RWPE2 (cell line): ENCODE measurements at regions not wholly inside any gene's neighbourhood (a gene's known extent, or its start where the extent isn't known, plus 50 kb on each side); places are given as distances from the start of the nearest gene placed in this dataset.
A peak's percentile ranks its signal among the peaks of the same experiment; 100 is the strongest.

Experiments used
- ATAC-seq: fragments of 200-7000 bp; cut with Tn5 transposase; 3 replicates; pipeline ENCODE4 v1.9.1; 2021; ENCODE audit warnings: low read depth
- DNase-seq: peaks from one replicate; pipeline ENCODE4 v3.0.0-alpha.2; 2020; ENCODE audit warnings: low spot score
- H3K27ac ChIP-seq: fragments of 450-650 bp; 2 replicates; pipeline ENCODE4 v1.5.1; 2017; ENCODE audit warnings: mild to moderate bottlenecking; ENCODE audit not compliant: poor library complexity, severe bottlenecking
- H3K27me3 ChIP-seq: fragments of 250-450 bp; sonication (Bioruptor Pico); 2 replicates; pipeline ENCODE4 v1.5.1; 2021; ENCODE audit warnings: mild to moderate bottlenecking, moderate library complexity; ENCODE audit not compliant: insufficient read depth, poor library complexity, severe bottlenecking
- H3K36me3 ChIP-seq: fragments of 250-450 bp; sonication (Bioruptor Pico); 2 replicates; pipeline ENCODE4 v1.5.1; 2020; ENCODE audit warnings: low read depth, mild to moderate bottlenecking, moderate library complexity
- H3K4me1 ChIP-seq: fragments of 250-450 bp; sonication (Bioruptor Pico); 2 replicates; pipeline ENCODE4 v1.5.1; 2021; ENCODE audit warnings: mild to moderate bottlenecking, moderate library complexity; ENCODE audit not compliant: insufficient read depth, poor library complexity, severe bottlenecking
- H3K4me3 ChIP-seq: fragments of 250-450 bp; sonication (Bioruptor Pico); 2 replicates; pipeline ENCODE4 v1.5.1; 2021; ENCODE audit warnings: mild to moderate bottlenecking, moderate library complexity; ENCODE audit not compliant: severe bottlenecking
- H3K9me3 ChIP-seq: fragments of 250-450 bp; sonication (Bioruptor Pico); 2 replicates; pipeline ENCODE4 v1.5.1; 2021; ENCODE audit warnings: mild to moderate bottlenecking, moderate library complexity; ENCODE audit not compliant: severe bottlenecking
- TF ChIP-seq, protein P1 (sequence below): fragments of 450-650 bp; IDR thresholded peaks from one replicate; pipeline ENCODE4 v1.5.1; 2017; ENCODE audit warnings: mild to moderate bottlenecking, moderate library complexity; ENCODE audit not compliant: poor library complexity, severe bottlenecking

DNA sequence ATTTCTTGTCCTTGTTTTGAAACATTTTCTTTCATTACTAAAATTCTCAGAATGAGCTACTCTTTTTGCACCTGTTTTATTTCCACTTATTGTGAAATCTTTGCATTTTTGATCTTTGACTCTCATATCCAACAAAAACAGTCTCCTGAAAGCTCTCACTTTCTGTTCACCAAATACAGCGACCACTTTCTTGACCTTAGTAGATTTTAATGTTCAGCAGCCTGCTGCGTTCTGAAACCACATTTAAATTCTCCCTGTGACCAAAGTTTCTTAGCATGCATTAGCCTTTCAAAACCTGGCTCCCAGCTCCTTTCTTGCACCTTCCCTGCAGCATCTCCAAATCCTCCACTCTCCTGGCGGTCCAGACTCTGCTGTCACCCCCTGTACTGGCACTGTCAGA lies 404.4 kb upstream of the PDE3A start:
- DNase-seq (no peak), ATAC-seq (no peak)
- Histone ChIP-seq H3K36me3 (no peaks in the 10 kb centered on the region), H3K9me3 (no peaks in the 10 kb centered on the region), H3K27me3 (no peaks in the 10 kb centered on the region), H3K4me3 (no peak overlapping the region), H3K4me1 (no peaks in the 10 kb centered on the region), H3K27ac (no peak overlapping the region)
- TF ChIP-seq, protein P1, sequence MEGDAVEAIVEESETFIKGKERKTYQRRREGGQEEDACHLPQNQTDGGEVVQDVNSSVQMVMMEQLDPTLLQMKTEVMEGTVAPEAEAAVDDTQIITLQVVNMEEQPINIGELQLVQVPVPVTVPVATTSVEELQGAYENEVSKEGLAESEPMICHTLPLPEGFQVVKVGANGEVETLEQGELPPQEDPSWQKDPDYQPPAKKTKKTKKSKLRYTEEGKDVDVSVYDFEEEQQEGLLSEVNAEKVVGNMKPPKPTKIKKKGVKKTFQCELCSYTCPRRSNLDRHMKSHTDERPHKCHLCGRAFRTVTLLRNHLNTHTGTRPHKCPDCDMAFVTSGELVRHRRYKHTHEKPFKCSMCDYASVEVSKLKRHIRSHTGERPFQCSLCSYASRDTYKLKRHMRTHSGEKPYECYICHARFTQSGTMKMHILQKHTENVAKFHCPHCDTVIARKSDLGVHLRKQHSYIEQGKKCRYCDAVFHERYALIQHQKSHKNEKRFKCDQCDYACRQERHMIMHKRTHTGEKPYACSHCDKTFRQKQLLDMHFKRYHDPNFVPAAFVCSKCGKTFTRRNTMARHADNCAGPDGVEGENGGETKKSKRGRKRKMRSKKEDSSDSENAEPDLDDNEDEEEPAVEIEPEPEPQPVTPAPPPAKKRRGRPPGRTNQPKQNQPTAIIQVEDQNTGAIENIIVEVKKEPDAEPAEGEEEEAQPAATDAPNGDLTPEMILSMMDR, result no peak

DNA sequence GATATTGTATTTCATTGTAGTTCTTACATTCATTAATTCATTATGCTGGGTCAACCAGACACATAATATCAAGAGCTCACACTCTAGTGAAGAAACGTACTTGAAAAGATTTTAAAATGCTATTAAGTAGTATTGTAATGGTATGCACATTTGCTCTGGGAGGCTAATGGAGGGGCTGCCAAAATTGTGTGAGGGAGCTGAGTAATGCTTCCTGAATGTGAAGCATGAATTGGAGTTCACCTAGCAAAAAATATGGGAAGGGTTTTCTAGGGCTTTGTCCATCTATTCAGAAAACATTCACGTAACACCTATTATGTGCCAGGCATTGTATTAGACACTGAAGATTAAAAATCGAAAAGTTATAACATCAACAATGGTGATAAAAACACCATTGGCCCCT lies 403.8 kb upstream of the PDE3A start:
- TF ChIP-seq, protein P1, result no peak
- Histone ChIP-seq H3K27ac (no peak overlapping the region), H3K36me3 (no peaks in the 10 kb centered on the region), H3K9me3 (no peaks in the 10 kb centered on the region), H3K27me3 (no peaks in the 10 kb centered on the region), H3K4me1 (no peaks in the 10 kb centered on the region), H3K4me3 (no peak overlapping the region)
- DNase-seq, result no peak
- no peak for ATAC-seq

DNA sequence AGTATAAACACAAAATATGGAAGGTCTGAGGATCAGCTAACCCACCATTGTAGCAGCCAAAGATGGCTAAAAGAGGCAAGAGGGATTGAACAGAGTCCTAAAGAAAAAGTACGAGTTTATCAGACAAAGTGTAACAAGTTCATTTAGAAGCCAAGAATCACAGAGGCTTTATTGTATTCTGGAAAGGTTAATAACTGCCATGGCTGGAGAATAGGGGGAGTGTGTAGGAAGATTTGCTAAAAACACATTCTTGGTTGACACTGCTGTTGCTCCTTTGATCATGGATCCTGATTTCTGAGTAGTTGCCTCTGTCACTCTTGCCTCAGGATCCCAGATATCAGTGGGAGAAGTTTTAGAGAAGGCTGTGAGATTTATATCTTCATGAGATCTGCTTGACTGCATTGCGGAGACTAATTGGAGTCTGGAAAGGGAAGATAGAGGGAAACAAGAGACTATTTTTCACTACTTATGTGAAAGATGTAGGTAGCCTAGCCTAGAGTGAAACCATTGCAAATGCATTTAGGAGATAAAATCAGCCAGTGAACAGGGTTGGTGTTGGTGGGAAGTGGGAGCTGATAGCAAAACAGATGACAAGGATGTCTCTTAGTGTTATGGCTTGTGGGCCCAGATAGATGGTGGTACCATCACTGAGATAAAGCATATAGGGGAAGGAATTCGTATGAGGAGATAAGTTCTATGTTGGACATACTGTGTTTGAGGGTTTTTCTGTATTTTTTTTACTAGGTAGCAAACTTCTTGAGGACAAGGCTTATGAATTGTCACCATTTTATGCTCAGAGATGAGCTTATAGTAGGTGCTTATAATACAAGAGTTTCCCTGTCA lies 402.9 kb upstream of the PDE3A start:
- ATAC-seq (no peak), DNase-seq (no peak)
- H3K4me1 ChIP-seq, result no peaks in the 10 kb centered on the region
- H3K36me3 ChIP-seq, result no peaks in the 10 kb centered on the region
- no peaks in the 10 kb centered on the region for H3K9me3 ChIP-seq
- no peaks in the 10 kb centered on the region for H3K27me3 ChIP-seq
- no peak overlapping the region for H3K4me3 ChIP-seq
- H3K27ac ChIP-seq, result no peak overlapping the region
- TF ChIP-seq, protein P1, result no peak

GRCh38 chr12:19967001-19967400 lies 401.3 kb upstream of the PDE3A start:
- Histone ChIP-seq H3K9me3 (no peaks in the 10 kb centered on the region), H3K36me3 (no peaks in the 10 kb centered on the region), H3K27ac (no peak overlapping the region), H3K4me3 (no peak overlapping the region), H3K27me3 (no peaks in the 10 kb centered on the region), H3K4me1 (no peaks in the 10 kb centered on the region)
- ATAC-seq (no peak), DNase-seq (no peak)
- TF ChIP-seq, protein P1, result no peak

DNA sequence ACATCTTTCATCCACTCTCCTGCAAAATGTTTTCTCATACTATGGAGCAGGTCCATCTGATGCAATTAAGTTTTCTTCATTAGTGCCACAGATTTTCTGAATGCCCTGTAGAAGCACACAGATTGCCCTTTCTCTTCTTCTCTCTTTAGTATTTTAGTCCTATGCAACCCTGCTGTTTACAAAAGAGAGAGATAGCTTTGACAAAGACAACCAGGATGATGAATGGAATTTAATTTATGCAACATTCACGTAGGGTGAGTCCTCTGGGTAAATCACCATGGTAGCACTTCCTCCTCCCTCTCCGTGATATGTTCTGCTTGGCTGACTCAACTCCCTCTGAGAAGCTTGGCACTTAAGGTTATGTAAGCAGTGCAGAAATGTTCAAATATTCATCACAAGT lies 400.9 kb upstream of the PDE3A start:
- no peaks in the 10 kb centered on the region for H3K9me3 ChIP-seq
- H3K4me1 ChIP-seq, result no peaks in the 10 kb centered on the region
- no peak overlapping the region for H3K27ac ChIP-seq
- H3K36me3 ChIP-seq, result no peaks in the 10 kb centered on the region
- DNase-seq (no peak), ATAC-seq (peak; percentile 80)
- H3K4me3 ChIP-seq, result no peak overlapping the region
- TF ChIP-seq, protein P1, result no peak
- no peaks in the 10 kb centered on the region for H3K27me3 ChIP-seq
